Endodermal cell (in vitro differentiated cells): ENCODE measurements at regions not wholly inside any gene's neighbourhood (a gene's known extent, or its start where the extent isn't known, plus 50 kb on each side); places are given as distances from the start of the nearest gene placed in this dataset.

ENCODE experiments used
- DNase-seq: peaks from one replicate; pipeline ENCODE4 v3.0.0-alpha.2; 2017
- H3K27ac ChIP-seq: 2 replicates; pipeline ENCODE4 v1.5.1; 2013; ENCODE audit warnings: mild to moderate bottlenecking, low read depth, low read length, moderate library complexity
- H3K27me3 ChIP-seq: 2 replicates; pipeline ENCODE4 v1.6.1; 2013; ENCODE audit warnings: mild to moderate bottlenecking, low read length, moderate library complexity; ENCODE audit not compliant: insufficient read depth, control insufficient read depth, poor library complexity, severe bottlenecking
- H3K36me3 ChIP-seq: 2 replicates; pipeline ENCODE4 v1.7.0; 2013; ENCODE audit warnings: mild to moderate bottlenecking, low read length, moderate library complexity; ENCODE audit not compliant: control insufficient read depth, insufficient read depth
- H3K4me1 ChIP-seq: one replicate; pipeline ENCODE4 v1.7.0; 2013; ENCODE audit warnings: low read length; ENCODE audit not compliant: control insufficient read depth, insufficient read depth
- H3K4me3 ChIP-seq: 2 replicates; pipeline ENCODE4 v1.5.1; 2013; ENCODE audit warnings: mild to moderate bottlenecking, low read length, moderate library complexity
- H3K9ac ChIP-seq: 2 replicates; pipeline ENCODE4 v1.6.1; 2013; ENCODE audit warnings: mild to moderate bottlenecking, low read length, moderate library complexity; ENCODE audit not compliant: poor library complexity, severe bottlenecking; ENCODE audit errors: extremely low read depth
- H3K9me3 ChIP-seq: 2 replicates; pipeline ENCODE4 v1.6.1; 2013; ENCODE audit warnings: mild to moderate bottlenecking, low read length, moderate library complexity; ENCODE audit not compliant: control insufficient read depth
- H3K27ac Mint-ChIP-seq: 2 replicates; pipeline ENCODE4 v1.8.0; 2020; ENCODE audit warnings: mixed read lengths
- H3K27me3 Mint-ChIP-seq: 2 replicates; pipeline ENCODE4 v1.8.0; 2021; ENCODE audit warnings: mild to moderate bottlenecking, mixed read lengths; ENCODE audit not compliant: insufficient read depth
- H3K36me3 Mint-ChIP-seq: 2 replicates; pipeline ENCODE4 v1.8.0; 2020; ENCODE audit warnings: low read depth, mixed read lengths
- H3K4me1 Mint-ChIP-seq: 2 replicates; pipeline ENCODE4 v1.8.0; 2020; ENCODE audit warnings: mixed read lengths
- H3K4me3 Mint-ChIP-seq: 2 replicates; pipeline ENCODE4 v1.8.0; 2020; ENCODE audit warnings: mild to moderate bottlenecking, moderate library complexity, mixed read lengths
- H3K9me3 Mint-ChIP-seq: 2 replicates; pipeline ENCODE4 v1.8.0; 2020; ENCODE audit warnings: mild to moderate bottlenecking, mixed read lengths
- CTCF ChIP-seq: fragments of 200-600 bp; sonication (generic); conservative IDR thresholded peaks from 2 replicates; pipeline ENCODE4 v1.5.0; 2021; ENCODE audit warnings: antibody characterized with exemption, mild to moderate bottlenecking
- whole genome bisulfite sequencing, 2 experiments: methylation state at CpG; one replicate each; pipeline versions ENCODE4 v1.1.5 to v1.1.7; 2013; ENCODE audit warnings: missing lambda C conversion rate in 2 of 2, mixed read lengths in 1 of 2; ENCODE audit not compliant: insufficient coverage in 1 of 2, insufficient read length in 1 of 2; 5-methylcytosine and 5-hydroxymethylcytosine counted together

- no peak overlapping the region for H3K4me3 ChIP-seq
- DNase-seq = no peak
- H3K4me1 ChIP-seq = no peaks in the 10 kb centered on the region
- H3K9ac ChIP-seq = no peak overlapping the region
- no peak overlapping the region for H3K27ac ChIP-seq
- TF ChIP-seq CTCF = no peak
- Mint-ChIP-seq H3K27me3 (no peaks in the 10 kb centered on the region), H3K9me3 (peaks cover 8% of the 10 kb centered on the region), H3K27ac (no peak overlapping the region), H3K36me3 (no peaks in the 10 kb centered on the region), H3K4me1 (no peaks in the 10 kb centered on the region), H3K4me3 (no peak overlapping the region)
- H3K9me3 ChIP-seq = peaks cover 14% of the 10 kb centered on the region
- WGBS, 2 experiments = 76 to 80% methylated on average over 1 to 4 of the region's 4 CpGs
- no peaks in the 10 kb centered on the region for H3K36me3 ChIP-seq
- H3K27me3 ChIP-seq = no peaks in the 10 kb centered on the region
Measured at GRCh38 chr9:88641456-88642240, 106.7 kb downstream of the NXNL2 start.

GRCh38 chr9:88642336-88642735 lies 107.4 kb downstream of the NXNL2 start:
- Mint-ChIP-seq H3K36me3 (no peaks in the 10 kb centered on the region), H3K4me3 (no peak overlapping the region)

GRCh38 chr9:88643931-88644330 lies 109.0 kb downstream of the NXNL2 start:
- Histone ChIP-seq H3K27me3 (no peaks in the 10 kb centered on the region), H3K9ac (no peak overlapping the region), H3K36me3 (no peaks in the 10 kb centered on the region), H3K27ac (no peak overlapping the region), H3K4me3 (no peak overlapping the region), H3K9me3 (no peaks in the 10 kb centered on the region), H3K4me1 (no peaks in the 10 kb centered on the region)
- Mint-ChIP-seq H3K27me3 (no peaks in the 10 kb centered on the region), H3K4me1 (no peaks in the 10 kb centered on the region), H3K4me3 (no peak overlapping the region), H3K36me3 (no peaks in the 10 kb centered on the region), H3K27ac (no peak overlapping the region), H3K9me3 (peaks cover 2% of the 10 kb centered on the region)
- TF ChIP-seq CTCF = no peak
- no peak for DNase-seq
- 83% methylated on average over 4 of the region's 4 CpGs; no CpG with 5 or more reads in 1 of the 2 experiments for WGBS, 2 experiments

More at GRCh38 chr9:88642336-88642735, 107.4 kb downstream of the NXNL2 start:
- no peak for TF ChIP-seq CTCF
- Mint-ChIP-seq H3K27me3 (no peaks in the 10 kb centered on the region), H3K4me1 (no peaks in the 10 kb centered on the region), H3K9me3 (peaks cover 4% of the 10 kb centered on the region), H3K27ac (no peak overlapping the region)
- DNase-seq = no peak
- no peaks in the 10 kb centered on the region for H3K36me3 ChIP-seq
- no peak overlapping the region for H3K9ac ChIP-seq
- H3K9me3 ChIP-seq = peaks cover 8% of the 10 kb centered on the region
- no peaks in the 10 kb centered on the region for H3K4me1 ChIP-seq
- H3K4me3 ChIP-seq = no peak overlapping the region
- H3K27me3 ChIP-seq = no peaks in the 10 kb centered on the region
- no peak overlapping the region for H3K27ac ChIP-seq
